Stimulated activated CD8-positive, alpha-beta memory T cell treated with anti-CD3 and anti-CD28 coated beads, Interleukin-7, amount 100 ng/mL, for 4 hours (primary cell): ENCODE measurements at regions not wholly inside any gene's neighbourhood (a gene's known extent, or its start where the extent isn't known, plus 50 kb on each side); places are given as distances from the start of the nearest gene placed in this dataset.

Experiments
- DNase-seq, 2 donors: peaks; one replicate each; pipeline ENCODE4 v3.0.0-alpha.2; 2020; ENCODE audit warnings: low read depth in 2 of 2

DNA sequence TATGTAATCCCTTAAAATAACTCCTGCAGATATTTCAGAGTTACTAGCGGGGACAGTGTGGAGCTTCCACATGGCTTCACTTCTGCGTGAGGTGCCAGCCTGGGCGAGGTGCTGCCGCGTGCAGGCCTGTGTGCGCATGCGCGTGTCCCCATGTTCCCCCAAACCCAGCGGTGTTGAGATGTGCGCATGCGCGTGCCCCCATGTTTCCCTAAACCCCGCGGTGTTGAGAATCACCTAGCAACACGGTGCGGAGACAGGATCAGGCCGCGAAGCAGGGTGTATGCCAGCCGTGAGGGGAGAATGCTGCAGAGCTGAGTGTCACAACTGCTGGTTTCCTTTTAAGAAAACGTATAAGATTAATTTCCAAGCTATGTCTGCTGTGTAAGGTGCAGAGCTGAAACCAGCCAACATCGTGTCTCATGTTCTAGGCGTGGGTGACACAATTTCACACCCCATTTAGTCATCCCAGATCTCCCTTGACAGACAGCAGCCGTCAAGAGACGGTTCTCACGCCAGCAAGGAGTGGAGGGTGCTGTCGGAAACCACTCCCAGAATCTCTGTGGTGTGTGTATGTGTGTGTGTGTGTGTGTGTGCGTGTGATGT, 71.9 kb upstream of the ADARB2 start:
- no peak for DNase-seq

DNA sequence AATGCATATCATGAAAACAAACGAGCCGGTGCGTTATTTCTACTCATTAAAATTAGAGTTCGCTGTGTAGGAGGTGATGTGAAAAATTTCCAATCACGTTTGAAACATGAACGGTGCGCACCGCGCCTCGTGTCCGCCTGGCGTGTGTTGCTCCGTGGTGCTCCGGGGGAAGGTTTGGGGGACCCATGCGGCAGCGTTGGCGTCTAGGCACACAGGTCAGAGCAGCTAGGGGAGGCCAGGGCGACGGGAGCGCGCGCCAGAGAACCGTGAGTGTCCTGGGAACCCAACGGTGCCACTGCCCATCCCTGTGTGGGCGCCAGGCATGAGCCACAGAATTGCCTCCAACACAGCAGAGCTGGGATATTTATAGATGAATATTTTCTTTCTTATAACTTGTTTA, 70.6 kb upstream of the ADARB2 start:
- no peak for DNase-seq

DNA sequence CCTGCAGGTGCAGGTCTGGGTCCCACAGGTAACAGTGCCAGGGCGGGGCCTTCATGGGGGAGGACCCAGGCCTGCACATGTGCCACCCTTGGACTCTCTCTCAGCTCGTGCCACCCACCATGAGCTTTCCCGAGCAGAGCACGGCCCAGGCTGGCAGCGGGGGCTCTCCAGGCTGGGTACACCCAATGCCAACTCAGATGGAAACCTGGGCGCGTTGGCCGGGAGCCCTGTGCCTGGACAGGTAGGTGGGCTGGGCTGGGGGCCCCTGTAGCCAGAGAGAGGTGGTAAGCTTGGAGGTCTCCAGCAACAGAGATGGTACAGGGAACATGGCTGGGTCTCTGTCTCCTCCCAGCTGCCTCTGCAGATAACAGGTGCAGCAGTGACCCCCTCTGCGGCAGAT, 69.9 kb upstream of the ADARB2 start:
- no peak for DNase-seq

DNA sequence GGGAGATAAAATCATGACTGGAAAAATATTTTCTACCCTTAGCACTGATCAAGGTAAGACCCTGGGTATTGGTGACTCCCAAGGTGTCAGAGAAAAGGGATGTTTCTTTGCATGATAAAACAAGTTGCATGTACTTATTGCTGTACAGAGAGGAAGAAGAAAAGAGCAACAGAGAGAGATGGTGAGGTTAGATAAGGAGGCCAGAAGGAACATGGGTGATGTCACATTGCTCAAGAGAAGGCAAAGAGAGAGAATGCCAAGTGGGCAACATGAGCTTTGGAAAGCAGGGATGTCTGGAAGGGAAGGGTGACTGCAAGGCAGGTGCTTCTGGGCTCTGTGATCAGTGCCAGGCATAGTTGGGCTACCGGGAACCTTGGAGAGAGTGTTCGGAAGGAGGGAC, 65.1 kb upstream of the ADARB2 start:
- DNase-seq: no peak

DNA sequence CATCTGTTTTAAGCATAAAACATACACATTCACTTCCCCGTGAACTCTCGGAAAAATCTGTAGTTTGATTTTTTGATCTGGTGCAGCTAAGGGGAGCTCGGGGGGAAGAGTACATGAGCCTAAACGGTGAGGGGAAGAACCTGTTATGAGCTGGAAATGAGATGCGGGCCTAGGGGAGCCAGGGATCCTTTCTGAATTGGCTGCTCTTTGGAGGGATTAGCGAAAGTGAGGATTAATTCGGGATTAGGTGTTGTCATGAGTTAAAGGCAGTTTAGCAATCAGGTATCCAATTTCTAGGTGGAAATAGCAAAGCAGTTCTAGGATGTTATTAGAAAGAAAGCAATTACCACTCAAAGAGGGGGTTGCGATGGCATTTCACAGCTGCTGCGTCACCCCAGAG, 51.1 kb upstream of the ADARB2 start:
- no peak for DNase-seq
